ENCODE measurements at regions not wholly inside any gene's neighbourhood (a gene's known extent, or its start where the extent isn't known, plus 50 kb on each side); places are given as distances from the start of the nearest gene placed in this dataset.

GRCh38 chr12:127711108-127711507 lies 555.9 kb upstream of the TMEM132C start:
- no peak for TF ChIP-seq POLR2AphosphoS5 (IDR thresholded peaks at IDR 0.05; ENCODE audit: low read depth)
- TF ChIP-seq GABPA (IDR thresholded peaks at IDR 0.05; ENCODE audit: low read depth), result no peak
- TF ChIP-seq SPI1 (IDR thresholded peaks at IDR 0.05; ENCODE audit: borderline replicate concordance, low read depth), result no peak
- Histone ChIP-seq H3K27me3 (ENCODE audit: insufficient read depth, poor library complexity, severe bottlenecking) (no peaks in the 10 kb centered on the region), H3K4me3 (replicated peaks; ENCODE audit: insufficient read depth, low read length) (no peak overlapping the region), H3K27ac (replicated peaks) (no peak overlapping the region)
- no peak for DNase-seq (ENCODE audit: low read depth in 1 of 2, low spot score in 1 of 2)

- Histone ChIP-seq H3K4me3 (replicated peaks; ENCODE audit: insufficient read depth, low read length) (no peak overlapping the region), H3K27me3 (ENCODE audit: insufficient read depth, poor library complexity, severe bottlenecking) (no peaks in the 10 kb centered on the region), H3K27ac (replicated peaks) (no peak overlapping the region)
- DNase-seq (ENCODE audit: low read depth in 1 of 2, low spot score in 1 of 2), result no peak
- TF ChIP-seq CTCF (IDR thresholded peaks at IDR 0.05; ENCODE audit: insufficient read depth, low read length) (no peak), POLR2AphosphoS5 (IDR thresholded peaks at IDR 0.05; ENCODE audit: low read depth) (no peak), SPI1 (IDR thresholded peaks at IDR 0.05; ENCODE audit: borderline replicate concordance, low read depth) (no peak), REST (IDR thresholded peaks at IDR 0.05; ENCODE audit: insufficient replicate concordance, low read depth) (no peak), GABPA (IDR thresholded peaks at IDR 0.05; ENCODE audit: low read depth) (no peak)
These were observed 554.4 kb upstream of the TMEM132C start for GRCh38 chr12:127712561-127712960.

DNA sequence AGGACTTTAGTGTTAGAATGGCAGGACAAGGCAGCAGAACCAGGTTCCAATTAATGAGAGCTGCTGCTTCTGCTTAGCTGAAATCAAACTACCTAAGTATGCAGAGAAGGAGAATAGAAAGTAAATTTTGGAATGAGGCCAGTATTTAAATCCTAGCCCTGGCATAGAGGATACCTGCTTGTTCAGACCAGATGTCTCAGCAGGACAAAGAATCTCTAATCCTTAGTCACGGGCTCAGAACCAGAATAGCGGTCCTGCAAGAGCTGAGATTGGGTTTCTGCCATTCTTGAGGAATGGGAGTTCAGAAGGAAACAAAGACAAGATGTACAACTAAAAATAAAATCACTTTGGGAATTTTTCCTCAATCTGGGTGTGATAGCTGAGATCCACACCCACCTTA lies 550.8 kb upstream of the TMEM132C start:
- no peak overlapping the region for H3K27ac ChIP-seq (replicated peaks)
- TF ChIP-seq GABPA (IDR thresholded peaks at IDR 0.05; ENCODE audit: low read depth), result no peak
- no peak for TF ChIP-seq SPI1 (IDR thresholded peaks at IDR 0.05; ENCODE audit: borderline replicate concordance, low read depth)
- no peak for TF ChIP-seq CTCF (IDR thresholded peaks at IDR 0.05; ENCODE audit: insufficient read depth, low read length)
- TF ChIP-seq REST (IDR thresholded peaks at IDR 0.05; ENCODE audit: insufficient replicate concordance, low read depth), result no peak
- no peak for TF ChIP-seq POLR2AphosphoS5 (IDR thresholded peaks at IDR 0.05; ENCODE audit: low read depth)
- no peak for DNase-seq (ENCODE audit: low read depth in 1 of 2, low spot score in 1 of 2)
- no peak overlapping the region for H3K4me3 ChIP-seq (replicated peaks; ENCODE audit: insufficient read depth, low read length)
- no peaks in the 10 kb centered on the region for H3K27me3 ChIP-seq (ENCODE audit: insufficient read depth, poor library complexity, severe bottlenecking)

GRCh38 chr12:127717278-127717677 lies 549.7 kb upstream of the TMEM132C start:
- H3K27me3 ChIP-seq (ENCODE audit: insufficient read depth, poor library complexity, severe bottlenecking), result no peaks in the 10 kb centered on the region
- no peak for DNase-seq (ENCODE audit: low read depth in 1 of 2, low spot score in 1 of 2)
- no peak for TF ChIP-seq SPI1 (IDR thresholded peaks at IDR 0.05; ENCODE audit: borderline replicate concordance, low read depth)
- no peak for TF ChIP-seq GABPA (IDR thresholded peaks at IDR 0.05; ENCODE audit: low read depth)
- TF ChIP-seq REST (IDR thresholded peaks at IDR 0.05; ENCODE audit: insufficient replicate concordance, low read depth), result no peak
- no peak for TF ChIP-seq POLR2AphosphoS5 (IDR thresholded peaks at IDR 0.05; ENCODE audit: low read depth)
- no peak for TF ChIP-seq CTCF (IDR thresholded peaks at IDR 0.05; ENCODE audit: insufficient read depth, low read length)
- H3K27ac ChIP-seq (replicated peaks), result no peak overlapping the region
- no peak overlapping the region for H3K4me3 ChIP-seq (replicated peaks; ENCODE audit: insufficient read depth, low read length)

Measured in HL-60 (cell line).